ENCODE measurements at regions not wholly inside any gene's neighbourhood (a gene's known extent, or its start where the extent isn't known, plus 50 kb on each side); places are given as distances from the start of the nearest gene placed in this dataset.
A peak's percentile ranks its signal among the peaks of the same experiment; 100 is the strongest.

GRCh38 chr3:59573911-59574310 lies 524.1 kb upstream of the CFAP20DC start:
- H3K9me3 ChIP-seq (ENCODE audit: control insufficient read depth in 4 of 4, low read length in 3 of 4) = no peaks in the 10 kb centered on the region
- no peaks in the 10 kb centered on the region for H3K36me3 ChIP-seq (ENCODE audit: control insufficient read depth in 4 of 4, insufficient read depth in 3 of 4, low read depth in 1 of 4, low read length in 3 of 4)
- no peak overlapping the region for H3K9ac ChIP-seq (ENCODE audit: low read depth in 1 of 2, low read length in 2 of 2)
- no peak for TF ChIP-seq HNF4G (IDR thresholded peaks at IDR 0.05)
- peak in 1 of 2 donors; percentile 14 for TF ChIP-seq HNF4A (conservative IDR thresholded peaks at IDR 0.05)
- TF ChIP-seq, protein P1, sequence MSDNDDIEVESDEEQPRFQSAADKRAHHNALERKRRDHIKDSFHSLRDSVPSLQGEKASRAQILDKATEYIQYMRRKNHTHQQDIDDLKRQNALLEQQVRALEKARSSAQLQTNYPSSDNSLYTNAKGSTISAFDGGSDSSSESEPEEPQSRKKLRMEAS (IDR thresholded peaks at IDR 0.05) = no peak
- no peak for TF ChIP-seq SP1 (IDR thresholded peaks at IDR 0.05)
- no peak for TF ChIP-seq FOXA2 (IDR thresholded peaks at IDR 0.05)
- no peak for TF ChIP-seq ZBTB33 (IDR thresholded peaks at IDR 0.05)
- TF ChIP-seq CTCF (IDR thresholded peaks at IDR 0.05; ENCODE audit: low read depth, low read length, missing input control) = no peak
- peak; percentile 17 to 21 for TF ChIP-seq RAD21 (IDR thresholded peaks at IDR 0.05)
- WGBS = 33% methylated on average over 4 of the region's 4 CpGs
- no peak for DNase-seq (ENCODE audit: low spot score)
- H3K4me1 ChIP-seq (ENCODE audit: control insufficient read depth in 4 of 4, insufficient read depth in 4 of 4, low read length in 3 of 4) = peaks cover 0 to 3% (median 0%) of the 10 kb centered on the region in 4 donors
- no peak overlapping the region for H3K4me3 ChIP-seq (ENCODE audit: low read depth in 1 of 3, low read length in 3 of 3)
- H3K27ac ChIP-seq (ENCODE audit: low read depth in 1 of 2, low read length in 2 of 2) = no peak overlapping the region
- no peaks in the 10 kb centered on the region for H3K27me3 ChIP-seq (ENCODE audit: control insufficient read depth in 4 of 4, insufficient read depth in 4 of 4, low read length in 3 of 4)

DNA sequence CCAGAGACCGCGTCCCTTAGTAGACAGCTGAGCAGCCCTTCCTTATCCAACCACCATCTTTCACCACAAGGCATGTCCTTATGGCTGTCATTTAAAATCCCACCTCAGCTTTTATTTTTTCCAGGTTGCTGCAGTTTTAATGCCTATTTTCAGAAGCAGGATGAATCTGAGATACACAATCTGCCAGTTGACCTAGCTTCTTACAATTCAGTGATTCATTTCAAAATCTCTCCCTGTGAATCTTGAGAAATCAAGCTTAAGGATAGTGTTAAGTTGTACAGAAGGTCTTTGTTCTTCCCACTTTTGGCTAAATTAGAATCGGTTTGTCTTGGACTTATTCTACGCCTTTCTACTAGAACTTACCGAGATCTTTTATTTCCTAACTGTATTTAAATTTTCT lies 522.3 kb upstream of the CFAP20DC start:
- Histone ChIP-seq H3K36me3 (ENCODE audit: control insufficient read depth in 4 of 4, insufficient read depth in 3 of 4, low read depth in 1 of 4, low read length in 3 of 4) (no peaks in the 10 kb centered on the region), H3K27me3 (ENCODE audit: control insufficient read depth in 4 of 4, insufficient read depth in 4 of 4, low read length in 3 of 4) (no peaks in the 10 kb centered on the region), H3K27ac (ENCODE audit: low read depth in 1 of 2, low read length in 2 of 2) (no peak overlapping the region), H3K4me3 (ENCODE audit: low read depth in 1 of 3, low read length in 3 of 3) (no peak overlapping the region), H3K4me1 (ENCODE audit: control insufficient read depth in 4 of 4, insufficient read depth in 4 of 4, low read length in 3 of 4) (peaks cover 0 to 3% (median 0%) of the 10 kb centered on the region in 4 donors), H3K9ac (ENCODE audit: low read depth in 1 of 2, low read length in 2 of 2) (no peak overlapping the region), H3K9me3 (ENCODE audit: control insufficient read depth in 4 of 4, low read length in 3 of 4) (no peaks in the 10 kb centered on the region)
- no peak for DNase-seq (ENCODE audit: low spot score)
- TF ChIP-seq HNF4G (IDR thresholded peaks at IDR 0.05) = no peak
- no peak for TF ChIP-seq ZBTB33 (IDR thresholded peaks at IDR 0.05)
- no peak for TF ChIP-seq YY1 (IDR thresholded peaks at IDR 0.05)
- TF ChIP-seq FOXA2 (IDR thresholded peaks at IDR 0.05) = no peak
- no peak for TF ChIP-seq HNF4A (conservative IDR thresholded peaks at IDR 0.05)
- TF ChIP-seq, protein P2, sequence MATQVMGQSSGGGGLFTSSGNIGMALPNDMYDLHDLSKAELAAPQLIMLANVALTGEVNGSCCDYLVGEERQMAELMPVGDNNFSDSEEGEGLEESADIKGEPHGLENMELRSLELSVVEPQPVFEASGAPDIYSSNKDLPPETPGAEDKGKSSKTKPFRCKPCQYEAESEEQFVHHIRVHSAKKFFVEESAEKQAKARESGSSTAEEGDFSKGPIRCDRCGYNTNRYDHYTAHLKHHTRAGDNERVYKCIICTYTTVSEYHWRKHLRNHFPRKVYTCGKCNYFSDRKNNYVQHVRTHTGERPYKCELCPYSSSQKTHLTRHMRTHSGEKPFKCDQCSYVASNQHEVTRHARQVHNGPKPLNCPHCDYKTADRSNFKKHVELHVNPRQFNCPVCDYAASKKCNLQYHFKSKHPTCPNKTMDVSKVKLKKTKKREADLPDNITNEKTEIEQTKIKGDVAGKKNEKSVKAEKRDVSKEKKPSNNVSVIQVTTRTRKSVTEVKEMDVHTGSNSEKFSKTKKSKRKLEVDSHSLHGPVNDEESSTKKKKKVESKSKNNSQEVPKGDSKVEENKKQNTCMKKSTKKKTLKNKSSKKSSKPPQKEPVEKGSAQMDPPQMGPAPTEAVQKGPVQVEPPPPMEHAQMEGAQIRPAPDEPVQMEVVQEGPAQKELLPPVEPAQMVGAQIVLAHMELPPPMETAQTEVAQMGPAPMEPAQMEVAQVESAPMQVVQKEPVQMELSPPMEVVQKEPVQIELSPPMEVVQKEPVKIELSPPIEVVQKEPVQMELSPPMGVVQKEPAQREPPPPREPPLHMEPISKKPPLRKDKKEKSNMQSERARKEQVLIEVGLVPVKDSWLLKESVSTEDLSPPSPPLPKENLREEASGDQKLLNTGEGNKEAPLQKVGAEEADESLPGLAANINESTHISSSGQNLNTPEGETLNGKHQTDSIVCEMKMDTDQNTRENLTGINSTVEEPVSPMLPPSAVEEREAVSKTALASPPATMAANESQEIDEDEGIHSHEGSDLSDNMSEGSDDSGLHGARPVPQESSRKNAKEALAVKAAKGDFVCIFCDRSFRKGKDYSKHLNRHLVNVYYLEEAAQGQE (IDR thresholded peaks at IDR 0.05) = no peak
- TF ChIP-seq, protein P1 (IDR thresholded peaks at IDR 0.05) = no peak
- no peak for TF ChIP-seq TAF1 (conservative IDR thresholded peaks at IDR 0.05)
- no peak for TF ChIP-seq JUND (IDR thresholded peaks at IDR 0.05)
- no peak for TF ChIP-seq GABPA (IDR thresholded peaks at IDR 0.05 in 1 of 2, conservative IDR thresholded peaks at IDR 0.05 in 1 of 2)
- no peak for TF ChIP-seq NR2F2 (IDR thresholded peaks at IDR 0.05)
- TF ChIP-seq FOXA1 (IDR thresholded peaks at IDR 0.05) = no peak
- no peak for TF ChIP-seq CTCF (IDR thresholded peaks at IDR 0.05; ENCODE audit: low read depth, low read length, missing input control)
- TF ChIP-seq, protein P3, sequence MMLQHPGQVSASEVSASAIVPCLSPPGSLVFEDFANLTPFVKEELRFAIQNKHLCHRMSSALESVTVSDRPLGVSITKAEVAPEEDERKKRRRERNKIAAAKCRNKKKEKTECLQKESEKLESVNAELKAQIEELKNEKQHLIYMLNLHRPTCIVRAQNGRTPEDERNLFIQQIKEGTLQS (IDR thresholded peaks at IDR 0.05) = no peak
- 98% methylated on average over 5 of the region's 5 CpGs for WGBS
